Transverse colon (tissue), 4 donors: ENCODE measurements at regions not wholly inside any gene's neighbourhood (a gene's known extent, or its start where the extent isn't known, plus 50 kb on each side); places are given as distances from the start of the nearest gene placed in this dataset.

Experiments
- DNase-seq: peaks from one replicate; pipeline ENCODE4 v3.0.0-alpha.2; 2019
- H3K27ac ChIP-seq, 4 donors: fragments of 200-600 bp; sonication (generic); 2 replicates each; pipeline ENCODE4 v1.5.1; 2016 to 2018; ENCODE audit warnings: inconsistent platforms in 4 of 4
- H3K27me3 ChIP-seq: fragments of 200-600 bp; sonication (generic); 2 replicates; pipeline ENCODE4 v1.5.1; 2017; ENCODE audit warnings: inconsistent platforms
- H3K36me3 ChIP-seq, 4 donors: fragments of 200-600 bp; sonication (generic); 2 replicates each; pipeline ENCODE4 v1.5.1; 2017 to 2019; ENCODE audit warnings: inconsistent platforms in 4 of 4
- H3K4me1 ChIP-seq, 4 donors: fragments of 200-600 bp; sonication (generic); 2 replicates each; pipeline ENCODE4 v1.5.1; 2017 to 2020; ENCODE audit warnings: inconsistent platforms in 4 of 4
- H3K4me3 ChIP-seq, 4 donors: fragments of 200-600 bp; sonication (generic); 1 replicate in 1 of 4; 2 replicates in 3 of 4; pipeline versions ENCODE4 v1.5.1 to v1.6.1; 2017 to 2019; ENCODE audit warnings: inconsistent platforms in 4 of 4
- H3K9me3 ChIP-seq, 2 donors: fragments of 200-600 bp; sonication (generic); 2 replicates each; pipeline ENCODE4 v1.5.1; 2017 to 2019; ENCODE audit warnings: inconsistent platforms in 2 of 2
- CTCF ChIP-seq, 5 experiments: fragments of 200-600 bp in 3 of 5; fragments of 450-650 bp in 2 of 5; sonication (generic) in 3 of 5; IDR thresholded peaks; 1 replicate in 2 of 5; 2 replicates in 3 of 5; pipeline ENCODE4 v1.5.1; 2016 to 2017; ENCODE audit warnings: antibody characterized with exemption in 5 of 5, inconsistent platforms in 3 of 5, mild to moderate bottlenecking in 2 of 5, moderate library complexity in 1 of 5
- EP300 ChIP-seq: sonication (generic); formaldehyde crosslinking; IDR thresholded peaks from one replicate; pipeline ENCODE4 v1.6.1; 2017; ENCODE audit warnings: antibody characterized with exemption, low read depth
- POLR2A ChIP-seq: fragments of 450-650 bp; IDR thresholded peaks from one replicate; pipeline ENCODE4 v1.6.1; 2016; ENCODE audit warnings: antibody characterized with exemption, mild to moderate bottlenecking, moderate library complexity
- POLR2AphosphoS5 ChIP-seq, 3 donors: sonication (generic); formaldehyde crosslinking; IDR thresholded peaks; one replicate each; pipeline ENCODE4 v1.6.1; 2016; ENCODE audit warnings: antibody characterized with exemption in 3 of 3
- WGBS, 2 donors: methylation state at CpG; one replicate each; pipeline ENCODE4 v1.1.5; 2018; ENCODE audit warnings: low coverage in 1 of 2; 5-methylcytosine and 5-hydroxymethylcytosine counted together
- in situ Hi-C, 4 donors: fragments of 200-750 bp; cut with MboI; loops; one replicate each; pipeline versions ENCODE4 v1.15.0 to v1.15.1; 2017; ENCODE audit warnings: low sequenced_read_pairs in 3 of 4, low pct_ligation_motif_present in 1 of 4, low pct_unique_long_range_greater_than_20kb in 1 of 4
- intact Hi-C: fragments of 100-400 bp; cut with DNase I; formaldehyde crosslinking; loops from one replicate; pipeline ENCODE4 v1.15.1; 2023; ENCODE audit warnings: low total_unique reads

DNA sequence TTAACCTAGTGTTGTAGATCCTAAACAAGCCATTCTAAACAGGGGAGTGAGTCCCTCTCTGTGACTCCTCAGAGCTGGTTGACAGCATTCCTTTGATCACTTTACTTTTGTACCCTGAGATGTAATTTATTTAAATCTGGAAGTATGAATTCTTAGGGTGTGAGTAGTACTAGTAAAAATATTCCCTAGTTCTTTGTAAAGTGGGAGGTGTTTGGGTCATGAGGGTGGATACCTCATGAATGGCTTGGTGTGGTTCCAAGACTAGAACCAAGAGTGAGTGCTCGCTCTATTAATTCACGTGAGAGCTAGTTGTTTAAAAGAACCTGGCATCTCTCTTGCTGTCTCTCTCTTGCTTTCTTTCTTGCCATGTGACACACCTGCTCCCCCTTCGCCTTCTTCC is 223.7 kb downstream of the SQOR start:
- WGBS, 2 donors = 66 to 67% methylated on average over 1 to 3 of the region's 3 CpGs
- no peaks in the 10 kb centered on the region for H3K27me3 ChIP-seq
- H3K36me3 ChIP-seq = no peaks in the 10 kb centered on the region
- DNase-seq = no peak
- H3K4me1 ChIP-seq = peaks cover 0 to 14% (median 0%) of the 10 kb centered on the region in 4 donors
- no peak for TF ChIP-seq CTCF (IDR thresholded peaks at IDR 0.05)
- no peak for TF ChIP-seq POLR2AphosphoS5 (IDR thresholded peaks at IDR 0.05)
- no peak for TF ChIP-seq POLR2A
- TF ChIP-seq EP300 = no peak
- in situ Hi-C loops (no loop called here), intact Hi-C loops (no loop called here)
- H3K4me3 ChIP-seq = no peak overlapping the region
- no peak overlapping the region for H3K27ac ChIP-seq
- H3K9me3 ChIP-seq = no peaks in the 10 kb centered on the region

- in situ Hi-C loops (no loop called here), intact Hi-C loops (no loop called here)
- Histone ChIP-seq H3K27ac (no peak overlapping the region), H3K36me3 (no peaks in the 10 kb centered on the region), H3K4me3 (no peak overlapping the region), H3K4me1 (no peaks in the 10 kb centered on the region), H3K27me3 (no peaks in the 10 kb centered on the region), H3K9me3 (no peaks in the 10 kb centered on the region)
- DNase-seq = no peak
- TF ChIP-seq EP300 (no peak), POLR2A (no peak), POLR2AphosphoS5 (IDR thresholded peaks at IDR 0.05) (no peak), CTCF (IDR thresholded peaks at IDR 0.05) (no peak)
- 54 to 63% methylated on average over 2 of the region's 2 CpGs for WGBS, 2 donors
Observed at GRCh38 chr15:45862034-45862433, 227.2 kb downstream of the SQOR start.

DNA sequence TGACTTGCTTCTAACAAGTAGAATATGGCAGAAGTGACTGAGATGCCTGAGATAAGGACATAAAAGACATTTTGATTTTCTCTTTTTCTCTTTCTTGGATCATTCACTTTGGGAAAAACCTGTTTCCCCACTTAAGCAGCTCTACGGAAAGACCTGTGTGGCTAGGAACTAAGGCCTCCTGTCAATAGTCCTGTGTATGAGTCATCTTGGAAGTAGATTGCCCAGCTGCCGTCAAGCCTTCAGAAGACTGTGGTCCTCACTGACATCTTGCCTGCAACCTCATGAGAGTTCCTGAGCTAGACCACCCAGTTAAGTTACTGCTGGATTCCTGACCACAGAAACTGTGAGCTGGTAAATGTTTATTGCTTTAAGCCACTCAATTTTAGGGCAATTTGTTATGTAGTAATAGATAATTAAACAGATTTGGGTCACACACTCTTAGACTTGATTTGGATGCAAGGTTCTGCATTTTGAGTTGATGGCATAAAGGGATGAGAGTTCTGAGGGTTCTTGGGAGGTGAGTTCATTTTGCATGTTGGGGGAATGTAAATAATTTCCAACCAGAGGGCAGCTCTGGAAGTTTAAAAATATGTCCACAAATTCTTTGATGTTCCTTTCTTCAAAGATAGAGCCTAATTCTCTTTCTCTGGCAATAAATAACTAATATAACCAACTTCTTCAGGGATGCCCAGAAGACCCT is 229.2 kb downstream of the SQOR start:
- intact Hi-C loops (no loop called here), in situ Hi-C loops (no loop called here)
- TF ChIP-seq POLR2AphosphoS5 (IDR thresholded peaks at IDR 0.05) = no peak
- TF ChIP-seq CTCF (IDR thresholded peaks at IDR 0.05) = no peak
- no peak for TF ChIP-seq EP300
- TF ChIP-seq POLR2A = no peak
- 60 to 71% methylated on average over 1 to 2 of the region's 2 CpGs for WGBS, 2 donors
- DNase-seq = no peak
- no peaks in the 10 kb centered on the region for H3K36me3 ChIP-seq
- H3K27me3 ChIP-seq = no peaks in the 10 kb centered on the region
- H3K27ac ChIP-seq = no peak overlapping the region
- H3K4me3 ChIP-seq = no peak overlapping the region
- no peaks in the 10 kb centered on the region for H3K9me3 ChIP-seq
- no peaks in the 10 kb centered on the region for H3K4me1 ChIP-seq

DNA sequence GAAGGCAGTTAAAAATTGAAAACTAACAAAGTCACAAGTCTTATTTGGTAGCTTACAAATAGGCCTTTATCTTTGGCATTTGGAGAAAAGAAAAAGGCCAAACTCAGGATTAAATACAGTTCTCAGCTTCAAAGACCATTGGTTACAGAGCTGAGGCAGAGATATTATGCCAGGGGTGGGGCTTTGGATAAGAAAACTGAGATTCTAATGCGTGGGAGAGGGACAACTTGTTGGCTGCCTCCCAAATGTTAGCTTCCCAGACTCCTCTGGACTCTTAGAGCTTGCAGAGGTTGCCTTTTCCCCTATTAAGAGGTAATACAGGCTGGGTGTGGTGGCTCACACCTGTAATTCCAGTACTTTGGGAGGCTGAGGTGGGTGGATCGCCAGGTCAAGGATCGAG is 231.8 kb downstream of the SQOR start:
- no peaks in the 10 kb centered on the region for H3K27me3 ChIP-seq
- no peak overlapping the region for H3K4me3 ChIP-seq
- DNase-seq = no peak
- in situ Hi-C loops (no loop called here), intact Hi-C loops (no loop called here)
- H3K9me3 ChIP-seq = no peaks in the 10 kb centered on the region
- H3K36me3 ChIP-seq = no peaks in the 10 kb centered on the region
- 55 to 68% methylated on average over 3 of the region's 3 CpGs for WGBS, 2 donors
- H3K4me1 ChIP-seq = no peaks in the 10 kb centered on the region
- TF ChIP-seq EP300 = no peak
- no peak for TF ChIP-seq POLR2AphosphoS5 (IDR thresholded peaks at IDR 0.05)
- TF ChIP-seq POLR2A = no peak
- no peak for TF ChIP-seq CTCF (IDR thresholded peaks at IDR 0.05)
- no peak overlapping the region for H3K27ac ChIP-seq
